MM.1S (cell line): ENCODE measurements at regions not wholly inside any gene's neighbourhood (a gene's known extent, or its start where the extent isn't known, plus 50 kb on each side); places are given as distances from the start of the nearest gene placed in this dataset.

Experiments used
- CTCF ChIP-seq: fragments of 300-600 bp; sonication (generic); IDR thresholded peaks from 2 replicates; pipeline ENCODE4 v1.5.1; 2016; ENCODE audit warnings: antibody characterized with exemption, low read length, mixed read lengths
- EZH2phosphoT487 ChIP-seq: fragments of 300-600 bp; sonication (generic); IDR thresholded peaks from 2 replicates; pipeline ENCODE4 v1.6.1; 2018; ENCODE audit warnings: antibody characterized with exemption, low read length

GRCh38 chr2:120952318-120952717 lies 216.7 kb downstream of the GLI2 start:
- TF ChIP-seq EZH2phosphoT487: no peak
- no peak for TF ChIP-seq CTCF
